Posterior cingulate gyrus (tissue), 11 donors: ENCODE measurements at regions not wholly inside any gene's neighbourhood (a gene's known extent, or its start where the extent isn't known, plus 50 kb on each side); places are given as distances from the start of the nearest gene placed in this dataset.

Experiments
- DNase-seq, 10 donors: peaks; one replicate each; pipeline versions ENCODE4 v3.0.0 to v3.0.0-alpha.2; 2020 to 2021; ENCODE audit warnings: mixed read lengths in 3 of 10
- intact Hi-C: fragments of 100-400 bp; cut with DNase I; formaldehyde crosslinking; loops from one replicate; pipeline ENCODE4 v1.15.1; 2023

DNA sequence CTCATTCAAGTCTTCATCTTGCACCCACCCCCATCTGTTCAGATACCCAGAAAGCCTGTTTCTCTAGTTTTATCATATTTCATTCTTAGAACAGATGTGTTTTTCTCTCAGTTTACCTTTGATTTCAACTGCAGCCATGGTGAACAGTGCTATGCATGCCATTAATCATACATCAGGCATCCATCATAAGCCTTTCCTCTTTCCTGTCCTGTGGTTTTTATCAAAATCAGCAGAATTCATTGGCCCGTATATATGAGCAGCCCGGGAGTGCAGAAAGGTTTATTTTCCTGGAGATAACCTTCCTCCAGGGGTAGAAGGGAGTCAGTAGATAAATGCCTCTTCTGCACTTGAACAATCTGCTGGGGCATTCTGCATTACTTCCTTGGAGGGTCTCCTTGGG lies 65.7 kb downstream of the IL21 start:
- DNase-seq, result no peak
- intact Hi-C loops, result no loop called here

DNA sequence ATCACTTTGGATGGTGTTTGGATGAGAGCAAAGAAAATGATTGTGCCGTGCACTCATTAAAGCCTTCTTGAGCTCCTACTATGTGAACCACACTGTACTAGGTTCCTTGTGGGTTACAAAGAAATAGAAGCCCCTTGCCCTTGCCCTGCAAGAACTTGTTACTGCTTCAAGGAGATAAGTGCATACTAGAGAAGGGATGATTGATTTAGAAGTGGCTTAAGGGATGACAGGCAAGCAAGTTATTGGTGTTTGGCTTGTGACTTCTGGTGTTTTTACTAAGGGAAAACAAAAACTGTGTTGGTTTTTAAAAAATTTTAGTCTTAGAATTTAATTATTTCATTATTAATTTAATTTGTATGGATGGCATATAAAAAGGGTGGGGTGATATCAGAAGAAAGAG lies 67.4 kb downstream of the IL21 start:
- intact Hi-C loops, result no loop called here

DNA sequence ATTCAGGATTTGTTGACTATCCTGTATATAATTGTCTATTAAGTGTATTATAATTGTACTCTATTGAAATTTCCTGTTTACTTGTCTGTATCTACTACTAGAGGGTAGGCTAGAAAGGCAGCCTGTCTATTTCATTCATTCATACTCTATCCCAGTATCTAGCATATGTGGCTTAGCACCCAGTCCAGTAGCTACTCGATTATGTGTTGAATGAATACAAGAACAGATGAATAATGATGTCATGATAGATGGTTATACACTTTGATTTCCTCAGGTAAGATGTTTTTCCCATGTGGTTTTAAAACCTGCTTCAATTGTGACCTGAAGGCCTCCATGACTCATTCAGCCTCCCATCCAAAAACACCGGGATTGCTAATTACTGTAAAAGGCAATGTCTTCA lies 68.0 kb downstream of the IL21 start:
- intact Hi-C loops, result no loop called here

More for the DNA sequence above, 67.4 kb downstream of the IL21 start:
- no peak for DNase-seq

DNA sequence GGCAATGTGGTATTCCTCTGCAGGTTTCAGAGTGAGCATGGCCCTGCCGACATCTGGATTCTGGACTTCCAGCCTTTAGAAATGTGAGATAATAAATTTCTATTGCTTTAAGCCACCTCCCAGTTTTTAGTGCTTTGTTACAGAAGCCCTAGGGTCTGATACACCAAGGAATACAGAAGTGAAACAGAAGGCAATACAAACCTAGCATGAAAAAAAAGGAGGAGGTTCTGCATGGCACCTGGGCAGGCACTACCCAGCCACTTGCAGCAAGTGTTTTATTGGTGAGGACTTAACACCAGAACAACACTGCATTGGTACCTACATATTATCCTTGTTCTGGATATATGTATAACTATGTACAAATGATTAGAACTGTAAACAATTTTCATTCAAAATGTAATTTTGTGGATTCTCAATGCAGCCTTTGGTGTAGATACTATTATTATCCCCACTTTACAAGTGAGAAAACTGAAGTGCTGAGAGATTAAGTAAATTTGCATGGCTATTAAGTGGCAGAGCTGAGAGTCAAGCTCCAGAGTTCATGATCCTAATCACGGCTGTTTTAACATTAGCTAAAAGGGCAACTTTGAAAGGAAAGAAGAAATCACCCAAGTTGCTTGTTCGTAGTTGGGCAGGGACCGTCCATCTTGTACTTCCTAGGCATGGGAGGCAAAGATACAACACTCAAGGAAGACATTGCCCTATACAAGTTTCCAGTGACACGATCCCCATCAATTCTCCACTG lies 71.8 kb downstream of the IL21 start:
- intact Hi-C loops, result no loop called here
- no peak for DNase-seq

More for the DNA sequence above, 68.0 kb downstream of the IL21 start:
- DNase-seq, result no peak

DNA sequence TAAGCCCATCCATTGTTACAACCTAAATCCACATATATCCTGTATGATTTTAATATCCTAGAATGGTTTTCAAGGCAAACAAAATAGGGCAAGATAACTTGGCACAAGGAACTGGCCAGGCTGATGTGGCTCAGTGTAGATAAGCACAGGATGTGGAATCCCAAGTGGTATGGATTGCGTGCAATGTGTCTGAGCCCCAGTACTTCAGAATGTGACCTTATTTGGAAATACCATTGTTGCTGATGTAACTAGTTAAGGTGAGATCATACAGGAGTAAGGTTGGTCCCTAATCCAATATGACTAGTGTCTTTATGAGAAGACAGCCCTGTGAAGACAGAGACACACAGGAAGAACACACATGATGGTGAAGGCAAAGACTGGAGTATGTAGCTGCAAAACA lies 72.4 kb downstream of the IL21 start:
- no peak for DNase-seq

DNA sequence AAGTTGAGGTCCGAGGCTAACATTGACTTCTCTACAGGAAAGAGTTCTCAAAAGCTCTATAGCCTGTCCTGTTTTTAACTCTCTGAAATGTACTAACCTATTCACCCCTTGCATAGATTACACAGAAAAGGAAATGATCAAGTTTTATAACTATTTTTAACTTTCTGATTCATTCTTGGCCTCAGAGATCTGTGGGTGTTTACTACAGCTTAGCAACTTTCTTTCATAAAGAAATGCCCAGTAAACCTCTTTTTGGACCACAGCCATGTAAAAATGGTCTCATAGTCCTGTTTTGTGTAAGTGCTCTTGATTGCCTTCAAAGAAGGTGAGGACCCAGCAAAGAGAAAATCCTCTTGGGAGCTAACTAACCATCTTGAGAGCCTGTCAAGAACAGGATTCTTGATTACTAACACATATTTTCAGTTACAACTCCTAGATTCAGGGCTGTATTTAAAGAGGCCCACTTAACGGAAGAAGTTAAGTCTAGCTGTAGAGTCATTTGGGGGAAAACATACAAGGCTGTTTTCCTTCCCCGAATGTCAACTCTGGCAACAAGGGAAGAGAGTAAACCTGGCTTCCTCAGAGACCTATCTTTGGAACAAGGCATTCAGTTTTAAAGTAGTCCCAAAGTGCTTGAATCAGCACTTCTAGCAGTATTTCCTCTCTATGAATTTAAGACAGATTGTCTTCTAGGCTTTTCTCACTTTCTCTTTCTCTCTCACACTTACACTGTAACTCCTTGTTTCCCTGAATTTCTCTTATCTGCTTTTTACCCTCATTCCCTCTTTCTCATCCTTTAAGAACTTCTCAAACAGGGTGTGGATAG lies 78.2 kb downstream of the IL21 start:
- intact Hi-C loops, result no loop called here
- DNase-seq, result no peak

More for the DNA sequence above, 72.4 kb downstream of the IL21 start:
- intact Hi-C loops, result no loop called here

DNA sequence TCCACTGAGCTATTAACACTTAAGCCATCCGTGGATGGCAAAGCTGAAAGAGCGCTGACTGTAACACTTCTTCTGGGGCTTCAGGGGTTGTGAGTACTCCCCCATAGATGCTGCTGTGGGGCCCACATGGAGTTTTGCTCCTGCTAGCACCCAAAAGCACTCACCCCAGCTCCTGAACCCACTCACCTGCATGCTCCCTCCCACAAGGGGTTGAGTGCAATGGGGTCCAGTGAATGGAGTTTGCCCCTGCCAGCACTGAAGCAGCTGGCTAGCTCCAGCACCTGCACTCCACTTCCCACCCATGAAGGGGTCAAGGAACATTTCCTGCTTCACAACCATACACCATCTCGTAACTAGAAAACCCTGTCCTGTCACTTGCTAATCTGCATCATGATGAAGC lies 78.9 kb downstream of the IL21 start:
- DNase-seq, result no peak
- intact Hi-C loops, result no loop called here

DNA sequence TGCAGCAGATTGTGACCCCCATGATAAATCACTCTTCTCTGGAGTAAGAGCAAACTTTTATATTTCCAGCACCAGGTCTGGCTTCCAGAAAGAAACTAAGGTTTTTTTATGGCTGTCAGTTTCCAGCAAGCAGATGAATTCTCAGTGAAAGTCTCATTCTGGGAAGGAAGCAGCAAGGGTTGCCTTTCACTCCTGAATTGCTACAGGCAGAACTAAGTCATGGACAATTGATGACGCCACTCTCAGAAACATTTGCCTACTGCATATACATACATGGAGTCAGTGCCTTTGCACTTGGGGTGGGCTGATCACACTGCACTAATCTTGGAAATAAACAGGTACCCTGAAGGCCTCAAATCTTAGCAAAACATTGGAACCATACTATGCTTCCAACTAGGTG lies 80.0 kb downstream of the IL21 start:
- no peak for DNase-seq
- intact Hi-C loops, result no loop called here

DNA sequence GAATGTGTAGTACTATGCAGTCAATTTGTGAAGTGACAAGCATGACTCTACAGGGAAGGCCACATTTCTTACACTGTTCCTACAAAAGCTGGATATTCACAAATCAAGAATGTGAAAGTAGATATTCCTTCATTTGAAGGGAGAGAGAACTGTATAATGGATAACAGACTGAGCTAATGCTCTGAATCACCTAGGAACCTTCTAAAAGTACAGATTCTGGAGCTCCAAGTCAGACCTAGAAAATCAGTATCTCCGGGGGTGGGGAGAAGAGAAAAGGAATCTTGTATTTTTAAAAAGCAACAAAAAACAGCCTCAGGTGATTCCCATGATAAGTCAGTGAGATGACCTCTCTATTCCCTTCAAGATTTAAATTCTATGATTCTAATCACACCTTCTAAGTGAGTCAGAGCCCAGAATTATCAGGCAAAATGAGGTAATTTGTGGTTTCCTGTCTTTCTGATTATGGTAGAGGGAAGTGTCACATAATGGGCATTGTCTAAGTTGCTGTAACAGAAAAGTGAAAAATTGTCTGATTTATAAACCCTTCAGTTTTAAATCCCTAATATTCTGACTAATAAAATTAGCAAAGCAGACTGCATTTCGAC lies 80.9 kb downstream of the IL21 start:
- DNase-seq, result no peak
- intact Hi-C loops, result no loop called here

DNA sequence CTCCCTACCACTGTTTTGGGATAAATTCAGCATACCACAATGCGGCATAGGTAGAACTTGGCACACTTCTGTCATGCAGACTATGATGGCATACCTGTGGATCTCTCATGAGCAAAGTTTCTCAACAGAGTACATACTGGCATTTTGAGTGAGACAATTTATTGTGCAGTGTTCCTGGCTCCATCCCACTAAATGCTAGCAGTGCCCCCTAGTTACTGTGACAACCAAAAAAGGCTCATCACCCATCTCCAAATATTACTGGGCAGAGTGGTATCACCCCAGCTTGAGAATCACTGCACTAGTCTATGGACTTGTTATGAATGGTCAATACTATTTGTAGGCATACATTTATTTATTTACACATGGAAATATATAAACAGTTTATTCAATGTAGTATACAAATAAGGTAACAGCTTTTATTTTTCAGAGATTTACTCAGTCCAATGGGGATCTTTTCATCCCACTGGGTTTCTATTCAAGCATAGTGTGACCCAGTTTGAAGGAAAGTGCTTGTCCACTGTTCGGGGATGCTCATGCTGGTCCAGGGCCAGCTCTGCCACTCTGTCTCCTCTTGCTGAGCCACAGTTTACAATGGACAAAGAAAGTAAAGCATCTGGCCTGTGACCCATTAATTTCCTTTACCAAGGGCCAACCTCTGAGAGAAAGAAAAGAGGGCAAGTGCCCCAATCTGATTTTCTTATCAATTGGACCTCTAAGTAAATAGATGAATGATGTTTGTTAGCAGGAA lies 81.0 kb upstream of the IL2 start:
- peak in 4 of 10 donors; percentile 9 to 29 (median 15) for DNase-seq
- intact Hi-C loops, result no loop called here

DNA sequence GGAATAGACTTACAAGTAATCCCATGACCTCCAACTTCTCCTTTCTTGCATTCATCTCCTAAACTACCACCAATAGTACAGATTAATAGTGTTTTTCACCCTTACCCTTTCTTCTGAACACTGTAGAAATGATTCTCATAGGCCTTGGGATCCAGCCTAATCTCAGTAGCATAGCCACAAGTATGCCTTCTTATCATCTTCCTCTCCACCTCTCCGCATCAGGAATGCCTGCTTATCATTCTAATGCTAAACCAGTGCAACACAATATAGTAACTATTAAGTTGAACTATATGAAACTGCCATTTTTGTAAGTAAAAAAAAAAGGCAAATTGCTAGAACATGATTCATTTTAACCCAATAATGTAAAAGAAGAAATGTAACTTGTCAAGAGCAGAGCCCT lies 79.5 kb upstream of the IL2 start:
- intact Hi-C loops, result no loop called here
- DNase-seq, result no peak

DNA sequence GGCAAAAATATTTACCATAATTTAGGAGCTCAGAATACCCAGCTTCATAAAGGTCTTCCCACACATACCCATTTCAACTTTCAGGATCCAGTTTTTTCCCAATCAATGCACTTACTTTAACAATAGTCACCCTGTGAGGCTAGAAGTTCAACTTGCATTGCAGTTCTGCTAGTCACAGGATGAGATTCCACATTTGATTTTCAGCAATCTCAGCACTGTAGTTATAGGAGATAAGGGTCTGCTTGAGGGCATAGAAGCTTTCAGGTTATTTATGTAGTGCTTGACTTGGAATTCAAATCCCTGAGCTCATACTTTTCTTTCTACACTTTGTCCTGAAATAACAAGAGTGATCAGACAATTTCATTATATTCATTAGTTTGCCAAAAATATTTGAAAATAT lies 78.3 kb upstream of the IL2 start:
- intact Hi-C loops, result no loop called here
- no peak for DNase-seq

DNA sequence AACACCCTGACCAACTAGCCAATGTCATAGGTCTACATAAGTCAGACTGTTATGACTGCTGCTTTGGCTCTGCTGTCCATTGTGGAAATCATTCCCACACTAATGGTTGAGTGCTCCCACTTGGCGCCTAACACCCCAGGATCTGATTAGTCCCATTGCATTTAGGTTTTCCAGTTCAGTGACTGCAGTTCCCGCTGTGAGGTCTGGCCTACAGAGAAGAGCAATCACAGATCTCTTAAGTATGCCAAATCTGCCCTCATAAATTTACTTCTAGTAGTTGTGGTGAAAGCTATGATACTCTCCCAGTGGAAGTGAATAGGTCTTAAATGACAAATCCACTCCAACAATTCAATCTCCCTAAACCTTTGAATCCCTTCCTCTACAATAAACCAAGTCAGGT lies 77.3 kb upstream of the IL2 start:
- intact Hi-C loops, result no loop called here

DNA sequence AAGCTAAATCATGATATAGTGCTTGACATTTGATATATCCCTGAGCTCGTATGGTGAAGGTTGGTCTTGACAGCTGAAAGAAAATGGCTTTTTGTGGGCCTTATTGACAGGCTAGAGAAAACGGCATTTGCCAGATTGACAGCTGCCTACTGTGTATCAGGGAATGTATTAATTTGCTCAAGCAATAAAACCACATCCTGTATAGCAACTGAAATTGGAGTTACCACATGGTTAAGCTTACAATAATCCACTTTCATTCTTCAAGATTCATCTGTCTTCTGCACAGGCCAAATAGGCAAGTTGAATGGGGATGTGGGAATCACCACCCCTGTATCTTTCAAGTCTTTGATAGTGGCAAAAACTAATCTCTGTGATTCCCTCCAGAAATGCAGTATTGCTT lies 76.2 kb upstream of the IL2 start:
- intact Hi-C loops, result no loop called here

More for the DNA sequence above, 77.3 kb upstream of the IL2 start:
- no peak for DNase-seq

DNA sequence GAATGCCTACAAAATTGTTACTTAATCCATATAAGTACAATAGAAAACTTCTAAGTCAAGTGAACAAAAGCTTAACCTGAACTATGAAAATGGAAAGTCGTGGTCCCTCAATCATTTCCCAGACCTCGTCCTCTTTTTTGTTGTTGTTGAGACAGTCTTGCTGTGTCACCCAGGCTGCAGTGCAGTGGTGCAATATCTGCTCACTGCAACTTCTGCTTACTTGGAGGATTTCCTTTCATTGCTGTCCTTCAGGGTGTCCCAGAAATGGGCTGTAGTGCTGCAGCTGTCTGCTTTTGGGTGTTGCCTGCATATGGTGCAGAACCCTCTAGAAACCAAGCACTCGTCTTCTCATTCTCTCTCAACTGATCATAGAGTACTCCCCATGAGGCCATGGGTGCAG lies 75.0 kb upstream of the IL2 start:
- intact Hi-C loops, result no loop called here

More for the DNA sequence above, 76.2 kb upstream of the IL2 start:
- no peak for DNase-seq

DNA sequence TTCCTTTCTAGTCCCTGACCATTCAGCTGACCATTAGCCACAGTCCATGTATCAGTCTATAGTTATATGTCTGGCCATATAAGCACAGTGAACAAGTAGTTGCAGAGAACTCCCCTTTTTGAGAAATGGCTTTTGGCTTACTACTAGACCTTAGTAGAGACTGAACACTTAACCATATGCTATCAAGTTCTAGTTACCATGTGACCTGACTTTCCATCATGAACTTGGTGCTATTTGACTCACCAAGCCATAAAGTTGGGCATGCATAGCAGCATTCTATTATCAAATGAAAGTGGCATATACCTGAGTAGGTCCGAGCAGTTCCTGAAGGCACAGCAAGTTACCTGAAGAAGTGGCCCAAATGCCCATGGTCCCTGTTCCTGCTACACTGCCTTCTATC lies 74.5 kb upstream of the IL2 start:
- DNase-seq, result peak in 1 of 10 donors; percentile 43
- intact Hi-C loops, result no loop called here

More for the DNA sequence above, 75.0 kb upstream of the IL2 start:
- no peak for DNase-seq

DNA sequence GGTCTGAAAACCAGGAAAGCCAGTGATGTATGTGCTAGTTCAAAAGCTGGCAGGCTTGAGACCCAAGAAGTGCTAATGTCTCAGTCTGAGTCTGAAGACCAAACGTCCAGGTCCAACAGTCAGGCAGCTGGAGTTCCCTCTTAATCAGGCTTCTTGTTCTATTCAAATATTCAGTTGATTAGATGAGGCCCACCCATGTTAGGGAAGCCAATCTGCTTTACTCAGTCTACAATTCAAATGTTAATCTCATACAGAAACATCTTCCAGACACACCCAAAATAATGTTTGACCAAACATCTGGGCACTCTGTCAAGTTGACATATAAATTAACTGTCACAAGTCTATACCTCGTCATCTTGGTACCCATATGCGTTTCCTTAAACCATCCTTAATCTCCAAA lies 72.4 kb upstream of the IL2 start:
- intact Hi-C loops, result no loop called here
- no peak for DNase-seq

DNA sequence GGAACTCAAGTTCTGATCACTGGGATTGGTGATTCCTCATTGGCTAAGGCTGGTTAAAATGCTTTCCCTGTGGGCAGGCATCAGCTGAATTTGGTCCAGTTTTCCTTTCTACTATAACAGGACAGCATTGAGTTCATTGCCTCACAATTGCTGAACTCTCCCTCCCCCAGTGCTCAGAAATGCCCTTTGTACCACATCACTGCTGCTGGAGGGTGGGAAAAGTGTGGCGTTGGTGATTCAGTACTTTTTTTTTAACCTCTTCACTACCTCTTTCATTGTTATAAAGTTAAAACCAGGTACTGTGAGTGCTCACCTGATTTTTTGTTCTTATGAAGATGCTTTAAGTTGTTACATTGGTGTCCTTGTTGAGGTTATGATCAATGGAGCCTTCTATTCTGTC lies 69.3 kb upstream of the IL2 start:
- DNase-seq, result no peak
- intact Hi-C loops, result no loop called here

DNA sequence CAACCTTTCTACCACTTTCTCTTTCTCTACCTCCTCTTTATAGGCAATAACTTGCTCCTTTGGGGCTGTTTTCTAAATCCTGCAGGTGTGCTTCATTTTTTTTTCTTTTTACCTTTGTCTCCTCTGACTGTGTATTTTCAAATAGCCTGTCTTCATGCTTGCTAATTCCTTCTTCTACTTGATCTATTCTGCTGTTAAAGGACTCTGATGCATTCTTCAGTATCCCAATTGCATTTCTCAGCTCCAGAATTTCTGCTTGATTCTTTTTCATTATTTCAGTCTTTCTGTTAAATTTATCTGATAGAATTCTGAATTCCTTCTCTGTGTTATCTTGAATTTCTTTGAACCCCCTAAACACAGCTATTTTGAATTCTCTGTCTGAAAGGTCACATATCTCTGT lies 67.7 kb upstream of the IL2 start:
- DNase-seq, result no peak
- intact Hi-C loops, result no loop called here

DNA sequence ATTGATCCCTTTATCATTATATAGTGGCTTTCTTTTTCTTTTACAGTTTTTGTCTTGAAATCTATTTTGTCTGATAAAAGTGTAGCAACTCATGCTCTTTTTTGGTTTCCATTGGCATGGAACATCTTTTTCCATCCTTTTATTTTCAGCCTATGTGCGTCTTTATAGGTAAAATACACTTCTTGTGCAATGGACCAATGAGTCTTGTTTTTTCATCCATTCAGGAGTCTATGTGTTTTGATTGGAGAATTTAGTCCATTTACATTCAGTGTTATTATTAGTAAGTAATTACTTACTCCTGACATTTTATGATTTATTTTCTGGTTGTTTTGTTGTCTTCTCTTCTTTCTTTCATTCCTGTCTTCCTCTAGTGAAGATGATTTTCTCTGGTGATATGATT lies 66.4 kb upstream of the IL2 start:
- DNase-seq, result no peak
- intact Hi-C loops, result no loop called here

DNA sequence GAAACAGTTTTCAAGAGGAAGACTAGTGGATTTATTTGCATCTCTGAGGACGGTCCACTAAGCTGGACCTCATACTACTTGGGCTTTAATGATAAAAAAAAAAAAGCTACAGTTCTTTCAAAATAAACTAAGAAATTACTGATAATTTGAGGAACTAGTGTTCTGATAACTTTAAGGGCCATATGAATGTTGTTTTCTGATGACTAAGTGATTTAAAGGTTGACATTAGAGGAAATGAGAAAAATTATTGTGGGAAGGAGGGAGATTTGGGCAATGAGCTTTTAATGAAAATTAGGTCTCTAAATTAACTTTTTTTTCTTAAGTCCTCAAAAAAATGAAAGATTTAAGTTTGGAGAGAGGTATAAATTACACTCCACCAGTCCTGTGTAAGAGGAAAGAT lies 60.8 kb upstream of the IL2 start:
- DNase-seq, result no peak
- intact Hi-C loops, result no loop called here
